ENCODE measurements at regions not wholly inside any gene's neighbourhood (a gene's known extent, or its start where the extent isn't known, plus 50 kb on each side); places are given as distances from the start of the nearest gene placed in this dataset.

- Histone ChIP-seq H2BK120ac (replicated peaks; ENCODE audit: low read depth, low read length) (no peak overlapping the region), H3K4ac (replicated peaks; ENCODE audit: insufficient read length, low read depth, low read length) (no peak overlapping the region), H3K23ac (ENCODE audit: insufficient read length) (no peak overlapping the region), H3K27ac (ENCODE audit: low read depth, low read length) (no peak overlapping the region), H3K79me2 (ENCODE audit: control insufficient read depth in 1 of 2, insufficient read depth in 2 of 2, low read length in 2 of 2) (no peaks in the 10 kb centered on the region), H3K4me2 (ENCODE audit: insufficient read depth in 1 of 2, low read depth in 2 of 2, low read length in 2 of 2) (no peak overlapping the region), H3K23me2 (ENCODE audit: low read depth, low read length) (no peaks in the 10 kb centered on the region), H3K4me1 (replicated peaks in 1 of 4; ENCODE audit: control insufficient read depth in 3 of 4, insufficient read depth in 4 of 4, low read length in 3 of 4) (no peaks in the 10 kb centered on the region), H4K5ac (ENCODE audit: insufficient read length, low read depth, low read length) (no peak overlapping the region), H2AFZ (ENCODE audit: low read length) (no peak overlapping the region), H3K14ac (ENCODE audit: insufficient read length) (no peak overlapping the region), H2BK20ac (ENCODE audit: low read length) (no peak overlapping the region), H4K91ac (replicated peaks; ENCODE audit: insufficient read length, low read length) (no peak overlapping the region), H3K18ac (ENCODE audit: extremely low read depth, low read length) (no peak overlapping the region), H3K56ac (replicated peaks; ENCODE audit: insufficient read length, low read depth, low read length) (no peak overlapping the region), H2AK5ac (ENCODE audit: low read depth, low read length) (no peak overlapping the region), H3K9me3 (ENCODE audit: insufficient read depth in 2 of 2, low read depth in 1 of 2, low read length in 1 of 2) (peaks cover 5 to 8% of the 10 kb centered on the region in 2 experiments; a peak in 3 of 4 replicates), H3K27me3 (replicated peaks in 1 of 4; ENCODE audit: control insufficient read depth in 3 of 4, extremely low read depth in 1 of 4, insufficient read depth in 3 of 4, low read length in 3 of 4) (no peaks in the 10 kb centered on the region), H2BK15ac (ENCODE audit: low read length) (no peak overlapping the region), H3K9ac (replicated peaks in 1 of 4; ENCODE audit: extremely low read depth in 1 of 4, low read depth in 3 of 4, low read length in 3 of 4) (no peak overlapping the region; a peak in 1 of 7 replicates), H4K8ac (ENCODE audit: extremely low read depth, insufficient read depth, low read length) (no peak overlapping the region), H3K4me3 (ENCODE audit: extremely low read depth in 1 of 4, insufficient read depth in 2 of 4, low read depth in 3 of 4, low read length in 4 of 4) (no peak overlapping the region), H3K36me3 (ENCODE audit: control insufficient read depth in 2 of 4, insufficient read depth in 4 of 4, low read length in 3 of 4) (peaks cover 0 to under 1% (median 0%) of the 10 kb centered on the region in 4 experiments; a peak in 1 of 8 replicates), H3K79me1 (ENCODE audit: low read depth, low read length) (no peaks in the 10 kb centered on the region), H4K20me1 (replicated peaks in 1 of 2; ENCODE audit: control insufficient read depth in 1 of 2, insufficient read depth in 2 of 2, low read length in 2 of 2) (no peaks in the 10 kb centered on the region), H2BK12ac (ENCODE audit: low read depth, low read length) (no peak overlapping the region), H2BK5ac (ENCODE audit: low read depth, low read length) (no peak overlapping the region)
- ChIA-PET POLR2A (ENCODE audit: partially characterized antibody) (no interaction called here), CTCF (ENCODE audit: partially characterized antibody) (no interaction called here)
- 86% methylated on average over 6 of the region's 6 CpGs; no CpG with 5 or more reads in 1 of the 2 experiments for WGBS, 2 experiments (ENCODE audit: extremely low coverage in 1 of 2, insufficient coverage in 1 of 2, insufficient read length in 1 of 2, insufficient replicate concordance in 2 of 2, low coverage in 1 of 2, low lambda C conversion rate in 2 of 2, missing lambda C conversion rate in 1 of 2)
- FAIRE-seq (no peak), DNase-seq (ENCODE audit: low read depth in 1 of 2, low spot score in 2 of 2) (no peak)
- no peak for TF ChIP-seq BRCA1 (IDR thresholded peaks at IDR 0.05; ENCODE audit: low read depth, low read length)
- TF ChIP-seq KDM1A (IDR thresholded peaks at IDR 0.05; ENCODE audit: borderline replicate concordance, low read length), result no peak
- no peak for TF ChIP-seq SP1 (IDR thresholded peaks at IDR 0.05; ENCODE audit: low read depth, low read length)
- TF ChIP-seq MAX (IDR thresholded peaks at IDR 0.05), result no peak
- TF ChIP-seq ASH2L (IDR thresholded peaks at IDR 0.05; ENCODE audit: low read length), result no peak
- TF ChIP-seq RBBP5 (IDR thresholded peaks at IDR 0.05; ENCODE audit: borderline replicate concordance, low read depth, low read length), result no peak
- TF ChIP-seq SUZ12 (IDR thresholded peaks at IDR 0.05; ENCODE audit: low read length), result no peak
- TF ChIP-seq CTBP2 (IDR thresholded peaks at IDR 0.05; ENCODE audit: borderline replicate concordance, insufficient read depth, insufficient read length, low read length), result no peak
- TF ChIP-seq RXRA (IDR thresholded peaks at IDR 0.05; ENCODE audit: insufficient read depth, low read depth, low read length), result no peak
- no peak for TF ChIP-seq SP2 (IDR thresholded peaks at IDR 0.05; ENCODE audit: low read length)
- no peak for TF ChIP-seq POLR2A (IDR thresholded peaks at IDR 0.05; ENCODE audit: control extremely low read depth in 1 of 2, low read depth in 2 of 2, low read length in 2 of 2)
- TF ChIP-seq POU5F1 (IDR thresholded peaks at IDR 0.05; ENCODE audit: low read depth, low read length), result no peak
- no peak for TF ChIP-seq EZH2 (IDR thresholded peaks at IDR 0.05; ENCODE audit: low read depth, low read length, severe bottlenecking)
- no peak for TF ChIP-seq TEAD4 (IDR thresholded peaks at IDR 0.05; ENCODE audit: low read depth, low read length)
These were observed 131.0 kb upstream of the ITGB1 start for GRCh38 chr10:33088990-33089389.

Measured in H1 (cell line).